ENCODE measurements at regions not wholly inside any gene's neighbourhood (a gene's known extent, or its start where the extent isn't known, plus 50 kb on each side); places are given as distances from the start of the nearest gene placed in this dataset.

- TF ChIP-seq CTCF (IDR thresholded peaks at IDR 0.05) (no peak), EZH2phosphoT487 (IDR thresholded peaks at IDR 0.05) (no peak), EZH2 (IDR thresholded peaks at IDR 0.05) (no peak)
- peaks cover 3% of the 10 kb centered on the region for H3K27me3 Mint-ChIP-seq (ENCODE audit: insufficient read depth, low read depth)
- H3K4me1 ChIP-seq = no peaks in the 10 kb centered on the region
- H3K9me3 ChIP-seq (ENCODE audit: low read depth) = no peaks in the 10 kb centered on the region
- no peak overlapping the region for H3K9ac ChIP-seq
- H3K4me2 ChIP-seq = no peak overlapping the region
- peaks cover 12% of the 10 kb centered on the region for H3K4me1 Mint-ChIP-seq
- no peaks in the 10 kb centered on the region for H3K36me3 ChIP-seq
- no peak overlapping the region for H3K27ac Mint-ChIP-seq
- H3K9me3 Mint-ChIP-seq = no peaks in the 10 kb centered on the region
- no peak overlapping the region for H3K27ac ChIP-seq
- H2AFZ ChIP-seq (replicated peaks) = no peak overlapping the region
- H3K79me2 ChIP-seq (ENCODE audit: low read depth) = no peaks in the 10 kb centered on the region
- H3F3A ChIP-seq (ENCODE audit: low read depth) = no peaks in the 10 kb centered on the region
- no peaks in the 10 kb centered on the region for H4K20me1 ChIP-seq (ENCODE audit: low read depth)
- no peaks in the 10 kb centered on the region for H3K27me3 ChIP-seq
- H3K36me3 Mint-ChIP-seq = no peaks in the 10 kb centered on the region
- DNase-seq (ENCODE audit: low spot score) = no peak
- no peak overlapping the region for H3K4me3 Mint-ChIP-seq
- no peak overlapping the region for H3K4me3 ChIP-seq
These were observed 272.5 kb downstream of the TDRD15 start for GRCh38 chr2:21396252-21396651.

- no peak for DNase-seq (ENCODE audit: low spot score)
- no peaks in the 10 kb centered on the region for H3K9me3 ChIP-seq (ENCODE audit: low read depth)
- no peaks in the 10 kb centered on the region for H3K79me2 ChIP-seq (ENCODE audit: low read depth)
- H3K36me3 Mint-ChIP-seq = no peaks in the 10 kb centered on the region
- H3K9ac ChIP-seq = no peak overlapping the region
- H4K20me1 ChIP-seq (ENCODE audit: low read depth) = no peaks in the 10 kb centered on the region
- H3K4me3 Mint-ChIP-seq = no peak overlapping the region
- no peaks in the 10 kb centered on the region for H3K4me1 Mint-ChIP-seq
- no peak overlapping the region for H3K4me2 ChIP-seq
- H3K4me1 ChIP-seq = no peaks in the 10 kb centered on the region
- no peak overlapping the region for H2AFZ ChIP-seq (replicated peaks)
- no peak overlapping the region for H3K27ac Mint-ChIP-seq
- H3F3A ChIP-seq (ENCODE audit: low read depth) = no peaks in the 10 kb centered on the region
- H3K9me3 Mint-ChIP-seq = no peaks in the 10 kb centered on the region
- H3K27me3 Mint-ChIP-seq (ENCODE audit: insufficient read depth, low read depth) = no peaks in the 10 kb centered on the region
- TF ChIP-seq EZH2 (IDR thresholded peaks at IDR 0.05) (no peak), EZH2phosphoT487 (IDR thresholded peaks at IDR 0.05) (no peak), CTCF (IDR thresholded peaks at IDR 0.05) (no peak)
- H3K36me3 ChIP-seq = no peaks in the 10 kb centered on the region
- no peak overlapping the region for H3K4me3 ChIP-seq
- no peaks in the 10 kb centered on the region for H3K27me3 ChIP-seq
- H3K27ac ChIP-seq = no peak overlapping the region
These were observed 277.4 kb downstream of the TDRD15 start for GRCh38 chr2:21401022-21401698.

- Histone ChIP-seq H3K4me3 (no peak overlapping the region), H2AFZ (replicated peaks) (no peak overlapping the region), H3K9me3 (ENCODE audit: low read depth) (no peaks in the 10 kb centered on the region), H3K4me1 (no peaks in the 10 kb centered on the region), H3K27ac (no peak overlapping the region), H3K9ac (no peak overlapping the region), H3K4me2 (no peak overlapping the region), H3K79me2 (ENCODE audit: low read depth) (no peaks in the 10 kb centered on the region), H4K20me1 (ENCODE audit: low read depth) (no peaks in the 10 kb centered on the region), H3K27me3 (no peaks in the 10 kb centered on the region), H3F3A (ENCODE audit: low read depth) (no peaks in the 10 kb centered on the region), H3K36me3 (no peaks in the 10 kb centered on the region)
- Mint-ChIP-seq H3K27me3 (ENCODE audit: insufficient read depth, low read depth) (no peaks in the 10 kb centered on the region), H3K4me3 (no peak overlapping the region), H3K36me3 (no peaks in the 10 kb centered on the region), H3K9me3 (no peaks in the 10 kb centered on the region), H3K27ac (no peak overlapping the region), H3K4me1 (no peaks in the 10 kb centered on the region)
- no peak for TF ChIP-seq EZH2 (IDR thresholded peaks at IDR 0.05)
- TF ChIP-seq CTCF (IDR thresholded peaks at IDR 0.05) = no peak
- no peak for TF ChIP-seq EZH2phosphoT487 (IDR thresholded peaks at IDR 0.05)
- no peak for DNase-seq (ENCODE audit: low spot score)
These were observed 280.4 kb downstream of the TDRD15 start for GRCh38 chr2:21404137-21404536.
